Fibroblast of skin of right quadriceps (primary cell): ENCODE measurements at regions not wholly inside any gene's neighbourhood (a gene's known extent, or its start where the extent isn't known, plus 50 kb on each side); places are given as distances from the start of the nearest gene placed in this dataset.

Source experiments
- DNase-seq: peaks from one replicate; pipeline ENCODE4 v3.0.0-alpha.2; 2013

- DNase-seq, result no peak
Observed at GRCh38 chr17:54745862-54746261, 154.8 kb upstream of the TOM1L1 start.

GRCh38 chr17:54749157-54749556 lies 151.5 kb upstream of the TOM1L1 start:
- DNase-seq, result no peak

- no peak for DNase-seq
Observed at GRCh38 chr17:54754560-54754959, 146.1 kb upstream of the TOM1L1 start.

GRCh38 chr17:54760836-54761235 lies 139.8 kb upstream of the TOM1L1 start:
- DNase-seq, result no peak

GRCh38 chr17:54770836-54771235 lies 129.8 kb upstream of the TOM1L1 start:
- no peak for DNase-seq

- DNase-seq, result no peak
Observed at GRCh38 chr17:54771409-54771915, 129.2 kb upstream of the TOM1L1 start.

- no peak for DNase-seq
Observed at GRCh38 chr17:54780238-54780637, 120.4 kb upstream of the TOM1L1 start.

GRCh38 chr17:54781389-54781788 lies 119.3 kb upstream of the TOM1L1 start:
- DNase-seq, result no peak

GRCh38 chr17:54784305-54784704 lies 116.3 kb upstream of the TOM1L1 start:
- no peak for DNase-seq

- DNase-seq, result no peak
Observed at GRCh38 chr17:54785643-54786268, 114.9 kb upstream of the TOM1L1 start.

GRCh38 chr17:54789101-54789880 lies 111.4 kb upstream of the TOM1L1 start:
- no peak for DNase-seq

- no peak for DNase-seq
Observed at GRCh38 chr17:54793271-54793670, 107.4 kb upstream of the TOM1L1 start.

GRCh38 chr17:54795046-54795445 lies 105.6 kb upstream of the TOM1L1 start:
- no peak for DNase-seq

GRCh38 chr17:54807331-54807730 lies 93.3 kb upstream of the TOM1L1 start:
- DNase-seq, result no peak

- no peak for DNase-seq
Observed at GRCh38 chr17:54813896-54814295, 86.8 kb upstream of the TOM1L1 start.

GRCh38 chr17:54814371-54814770 lies 86.3 kb upstream of the TOM1L1 start:
- no peak for DNase-seq

- DNase-seq, result no peak
Observed at GRCh38 chr17:54834086-54834485, 66.6 kb upstream of the TOM1L1 start.

- DNase-seq, result no peak
Observed at GRCh38 chr17:54835015-54835414, 65.6 kb upstream of the TOM1L1 start.

- DNase-seq, result no peak
Observed at GRCh38 chr17:54836723-54837462, 63.8 kb upstream of the TOM1L1 start.

- no peak for DNase-seq
Observed at GRCh38 chr17:54838651-54839421, 61.8 kb upstream of the TOM1L1 start.

GRCh38 chr17:54839447-54839846 lies 61.2 kb upstream of the TOM1L1 start:
- no peak for DNase-seq

- DNase-seq, result no peak
Observed at GRCh38 chr17:54840885-54841591, 59.6 kb upstream of the TOM1L1 start.
